ENCODE measurements at regions not wholly inside any gene's neighbourhood (a gene's known extent, or its start where the extent isn't known, plus 50 kb on each side); places are given as distances from the start of the nearest gene placed in this dataset.

DNA sequence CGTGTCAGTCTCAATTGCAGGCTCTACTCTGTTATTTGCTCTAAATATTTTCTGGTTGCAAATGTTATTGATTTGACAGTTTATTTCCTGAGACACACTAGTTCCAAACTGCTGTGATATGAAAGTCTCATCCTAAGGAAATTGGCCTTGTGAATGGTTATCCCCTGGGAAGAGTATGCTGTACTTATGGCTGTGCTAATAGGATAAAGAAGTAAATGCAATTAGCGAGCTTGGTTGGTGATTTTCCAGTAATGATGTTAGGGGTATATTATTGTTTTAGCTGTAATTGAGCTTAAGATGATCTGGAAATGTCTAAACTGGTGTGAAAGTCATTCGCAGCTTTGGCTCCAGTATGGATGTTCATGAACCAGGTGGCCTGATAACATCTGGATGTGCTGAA, 197.9 kb downstream of the SUDS3 start:
- Mint-ChIP-seq H3K4me3 (no peak overlapping the region), H3K9me3 (peaks cover 13% of the 10 kb centered on the region), H3K36me3 (ENCODE audit: low read depth) (no peaks in the 10 kb centered on the region), H3K27ac (no peak overlapping the region), H3K27me3 (ENCODE audit: low read depth) (no peaks in the 10 kb centered on the region), H3K4me1 (no peaks in the 10 kb centered on the region)
- TF ChIP-seq, protein P1, sequence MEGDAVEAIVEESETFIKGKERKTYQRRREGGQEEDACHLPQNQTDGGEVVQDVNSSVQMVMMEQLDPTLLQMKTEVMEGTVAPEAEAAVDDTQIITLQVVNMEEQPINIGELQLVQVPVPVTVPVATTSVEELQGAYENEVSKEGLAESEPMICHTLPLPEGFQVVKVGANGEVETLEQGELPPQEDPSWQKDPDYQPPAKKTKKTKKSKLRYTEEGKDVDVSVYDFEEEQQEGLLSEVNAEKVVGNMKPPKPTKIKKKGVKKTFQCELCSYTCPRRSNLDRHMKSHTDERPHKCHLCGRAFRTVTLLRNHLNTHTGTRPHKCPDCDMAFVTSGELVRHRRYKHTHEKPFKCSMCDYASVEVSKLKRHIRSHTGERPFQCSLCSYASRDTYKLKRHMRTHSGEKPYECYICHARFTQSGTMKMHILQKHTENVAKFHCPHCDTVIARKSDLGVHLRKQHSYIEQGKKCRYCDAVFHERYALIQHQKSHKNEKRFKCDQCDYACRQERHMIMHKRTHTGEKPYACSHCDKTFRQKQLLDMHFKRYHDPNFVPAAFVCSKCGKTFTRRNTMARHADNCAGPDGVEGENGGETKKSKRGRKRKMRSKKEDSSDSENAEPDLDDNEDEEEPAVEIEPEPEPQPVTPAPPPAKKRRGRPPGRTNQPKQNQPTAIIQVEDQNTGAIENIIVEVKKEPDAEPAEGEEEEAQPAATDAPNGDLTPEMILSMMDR (IDR thresholded peaks at IDR 0.05; ENCODE audit: unreplicated experiment in 3 of 3): no peak

DNA sequence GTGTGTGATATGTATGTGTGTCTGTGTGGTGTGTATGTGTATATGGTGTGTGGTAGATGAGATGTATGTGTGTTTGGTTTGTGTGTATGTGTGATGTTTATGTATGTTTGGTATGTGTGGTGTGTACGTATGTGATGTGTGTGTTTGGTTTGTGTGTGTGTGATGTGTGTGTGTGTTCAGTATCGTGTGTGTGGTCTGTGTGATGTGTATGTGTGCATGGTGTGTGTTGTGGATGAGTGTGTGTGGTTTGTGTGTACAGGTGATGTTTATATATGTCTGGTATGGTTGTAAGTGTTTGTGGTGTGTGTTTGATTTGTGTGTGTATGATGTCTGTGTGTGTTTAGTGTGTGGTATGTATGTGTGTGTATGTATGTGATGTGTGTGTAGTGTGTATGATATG, 199.4 kb downstream of the SUDS3 start:
- no peaks in the 10 kb centered on the region for H3K36me3 Mint-ChIP-seq (ENCODE audit: low read depth)
- no peaks in the 10 kb centered on the region for H3K4me1 Mint-ChIP-seq
- no peak overlapping the region for H3K27ac Mint-ChIP-seq
- no peaks in the 10 kb centered on the region for H3K27me3 Mint-ChIP-seq (ENCODE audit: low read depth)
- no peak overlapping the region for H3K4me3 Mint-ChIP-seq
- TF ChIP-seq, protein P1 (IDR thresholded peaks at IDR 0.05; ENCODE audit: unreplicated experiment in 3 of 3): no peak
- peaks cover 7% of the 10 kb centered on the region for H3K9me3 Mint-ChIP-seq

DNA sequence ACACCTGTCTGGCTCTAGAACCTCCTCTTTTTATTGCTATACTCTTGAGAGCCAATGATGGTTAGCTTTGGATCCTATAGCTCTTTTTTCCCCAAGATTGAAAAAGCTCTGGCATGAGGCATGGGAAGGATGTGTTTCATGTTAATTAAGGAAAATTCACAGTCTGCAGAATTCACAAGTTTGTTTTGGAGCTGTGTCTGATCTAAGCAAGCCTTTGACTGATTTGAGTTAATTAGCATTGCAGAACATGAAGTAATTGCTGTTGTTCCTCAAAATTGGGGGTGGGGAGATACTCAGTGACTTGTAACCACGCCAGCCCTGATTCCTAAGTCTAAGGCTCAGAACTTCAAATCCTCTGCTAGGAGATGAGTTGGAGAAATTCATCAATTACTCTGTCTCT, 205.0 kb downstream of the SUDS3 start:
- TF ChIP-seq, protein P1 (IDR thresholded peaks at IDR 0.05; ENCODE audit: unreplicated experiment in 3 of 3): no peak
- H3K4me3 Mint-ChIP-seq: no peak overlapping the region
- no peak overlapping the region for H3K27ac Mint-ChIP-seq
- no peaks in the 10 kb centered on the region for H3K9me3 Mint-ChIP-seq
- no peaks in the 10 kb centered on the region for H3K27me3 Mint-ChIP-seq (ENCODE audit: low read depth)
- no peaks in the 10 kb centered on the region for H3K4me1 Mint-ChIP-seq
- no peaks in the 10 kb centered on the region for H3K36me3 Mint-ChIP-seq (ENCODE audit: low read depth)

DNA sequence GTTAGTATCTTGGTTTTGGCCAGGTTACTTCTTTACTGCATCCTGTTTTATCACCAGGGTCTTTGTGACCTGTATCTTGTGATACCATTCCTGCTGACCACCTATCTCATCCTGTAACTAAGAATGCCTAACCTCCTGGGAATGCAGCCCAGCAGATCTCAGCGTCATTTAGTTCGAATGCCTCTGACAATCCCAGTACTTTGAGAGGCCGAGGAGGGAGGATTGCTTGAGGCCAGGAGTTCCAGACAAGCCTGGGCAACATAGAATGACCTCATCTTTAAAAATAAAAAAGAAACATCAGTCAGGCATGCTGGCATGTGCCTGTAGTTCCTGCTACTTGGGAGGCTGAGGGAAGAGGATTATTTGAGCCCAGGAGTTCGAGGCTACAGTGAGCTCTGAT, 206.5 kb downstream of the SUDS3 start:
- H3K27me3 Mint-ChIP-seq (ENCODE audit: low read depth): no peaks in the 10 kb centered on the region
- no peaks in the 10 kb centered on the region for H3K36me3 Mint-ChIP-seq (ENCODE audit: low read depth)
- H3K4me3 Mint-ChIP-seq: no peak overlapping the region
- no peaks in the 10 kb centered on the region for H3K9me3 Mint-ChIP-seq
- H3K27ac Mint-ChIP-seq: no peak overlapping the region
- no peaks in the 10 kb centered on the region for H3K4me1 Mint-ChIP-seq
- TF ChIP-seq, protein P1 (IDR thresholded peaks at IDR 0.05; ENCODE audit: unreplicated experiment in 3 of 3): no peak

DNA sequence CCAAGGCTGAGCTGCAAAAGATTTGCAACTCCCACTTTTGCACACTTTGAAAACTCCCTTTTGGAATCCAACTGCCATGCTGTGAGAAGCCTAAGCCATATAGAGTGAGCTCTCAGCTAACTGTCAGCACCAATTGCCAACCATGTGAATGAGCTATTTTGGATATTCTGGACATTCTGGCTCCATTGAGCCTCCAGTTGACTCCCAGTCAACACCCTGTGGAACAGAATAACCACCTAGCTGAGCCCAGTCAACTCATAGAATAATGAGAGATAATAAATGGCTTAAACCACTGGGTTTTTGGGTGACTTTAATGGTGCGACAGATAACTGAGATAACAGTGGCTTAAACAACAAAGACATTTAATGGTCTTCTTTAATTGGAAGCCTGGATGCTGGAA, 210.1 kb downstream of the SUDS3 start:
- TF ChIP-seq, protein P1 (IDR thresholded peaks at IDR 0.05; ENCODE audit: unreplicated experiment in 3 of 3): no peak
- H3K4me3 Mint-ChIP-seq: no peak overlapping the region

DNA sequence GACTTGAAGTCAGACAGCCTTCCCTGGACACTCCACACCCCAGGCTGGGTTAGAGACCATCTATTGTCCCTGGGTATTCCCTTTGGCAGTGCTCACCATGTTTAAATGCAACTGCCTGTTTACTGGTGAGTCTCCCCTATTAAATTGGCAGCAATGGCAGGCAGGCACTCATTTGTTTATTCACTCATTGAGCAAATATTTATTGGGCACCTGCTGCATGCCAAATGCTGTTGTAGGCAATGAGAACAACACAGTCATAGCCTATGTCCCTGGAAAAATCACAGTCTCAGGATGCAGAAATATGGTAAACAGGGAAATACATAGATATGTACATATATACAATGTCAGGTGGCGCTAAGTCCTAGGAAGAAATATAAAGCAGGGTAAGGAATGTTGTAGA, 212.8 kb downstream of the SUDS3 start:
- Mint-ChIP-seq H3K4me3 (no peak overlapping the region), H3K27ac (no peak overlapping the region), H3K4me1 (no peaks in the 10 kb centered on the region), H3K9me3 (no peaks in the 10 kb centered on the region), H3K36me3 (ENCODE audit: low read depth) (no peaks in the 10 kb centered on the region), H3K27me3 (ENCODE audit: low read depth) (peaks cover 5% of the 10 kb centered on the region)
- TF ChIP-seq, protein P1 (IDR thresholded peaks at IDR 0.05; ENCODE audit: unreplicated experiment in 3 of 3): no peak

More for the DNA sequence above, 210.1 kb downstream of the SUDS3 start:
- no peaks in the 10 kb centered on the region for H3K9me3 Mint-ChIP-seq
- no peak overlapping the region for H3K27ac Mint-ChIP-seq
- peaks cover 5% of the 10 kb centered on the region for H3K27me3 Mint-ChIP-seq (ENCODE audit: low read depth)
- no peaks in the 10 kb centered on the region for H3K4me1 Mint-ChIP-seq
- H3K36me3 Mint-ChIP-seq (ENCODE audit: low read depth): no peaks in the 10 kb centered on the region
